ENCODE measurements at regions not wholly inside any gene's neighbourhood (a gene's known extent, or its start where the extent isn't known, plus 50 kb on each side); places are given as distances from the start of the nearest gene placed in this dataset.

- TF ChIP-seq, protein P1, sequence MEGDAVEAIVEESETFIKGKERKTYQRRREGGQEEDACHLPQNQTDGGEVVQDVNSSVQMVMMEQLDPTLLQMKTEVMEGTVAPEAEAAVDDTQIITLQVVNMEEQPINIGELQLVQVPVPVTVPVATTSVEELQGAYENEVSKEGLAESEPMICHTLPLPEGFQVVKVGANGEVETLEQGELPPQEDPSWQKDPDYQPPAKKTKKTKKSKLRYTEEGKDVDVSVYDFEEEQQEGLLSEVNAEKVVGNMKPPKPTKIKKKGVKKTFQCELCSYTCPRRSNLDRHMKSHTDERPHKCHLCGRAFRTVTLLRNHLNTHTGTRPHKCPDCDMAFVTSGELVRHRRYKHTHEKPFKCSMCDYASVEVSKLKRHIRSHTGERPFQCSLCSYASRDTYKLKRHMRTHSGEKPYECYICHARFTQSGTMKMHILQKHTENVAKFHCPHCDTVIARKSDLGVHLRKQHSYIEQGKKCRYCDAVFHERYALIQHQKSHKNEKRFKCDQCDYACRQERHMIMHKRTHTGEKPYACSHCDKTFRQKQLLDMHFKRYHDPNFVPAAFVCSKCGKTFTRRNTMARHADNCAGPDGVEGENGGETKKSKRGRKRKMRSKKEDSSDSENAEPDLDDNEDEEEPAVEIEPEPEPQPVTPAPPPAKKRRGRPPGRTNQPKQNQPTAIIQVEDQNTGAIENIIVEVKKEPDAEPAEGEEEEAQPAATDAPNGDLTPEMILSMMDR (IDR thresholded peaks at IDR 0.05), result no peak
- TF ChIP-seq POLR2A (IDR thresholded peaks at IDR 0.05) (no peak), POLR2AphosphoS5 (IDR thresholded peaks at IDR 0.05) (no peak)
Measured at GRCh38 chr13:24110011-24110410, 50.5 kb upstream of the SPATA13 start.

Data from stomach (tissue), 4 donors.